ENCODE measurements at regions not wholly inside any gene's neighbourhood (a gene's known extent, or its start where the extent isn't known, plus 50 kb on each side); places are given as distances from the start of the nearest gene placed in this dataset.

DNA sequence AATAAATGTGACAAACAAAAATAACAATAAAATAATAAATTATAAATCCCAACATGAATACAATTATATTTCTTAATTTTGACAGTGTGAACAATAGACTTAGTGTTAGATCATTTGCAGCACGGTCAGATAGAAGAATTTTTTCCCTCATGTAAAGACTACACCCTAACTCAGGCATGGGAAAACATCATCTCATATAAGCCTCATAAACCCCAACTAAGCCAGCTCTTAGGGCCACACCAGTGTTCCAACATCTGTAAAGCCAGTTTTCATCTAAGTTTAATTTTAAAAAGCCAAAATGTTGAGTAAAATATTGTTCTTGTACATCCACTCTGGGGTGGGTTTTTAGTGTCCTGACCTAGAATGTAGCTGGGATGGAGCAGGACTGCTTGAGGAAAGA is 167.4 kb downstream of the QRSL1 start:
- H3K14ac ChIP-seq (ENCODE audit: low read length) = no peak overlapping the region
- no peak overlapping the region for H2BK5ac ChIP-seq (ENCODE audit: low read length)
- no peak overlapping the region for H4K8ac ChIP-seq (ENCODE audit: low read depth, low read length)
- no peak overlapping the region for H4K91ac ChIP-seq (ENCODE audit: low read depth, low read length, poor library complexity)
- no peaks in the 10 kb centered on the region for H3K36me3 ChIP-seq (replicated peaks in 1 of 2; ENCODE audit: control insufficient read depth in 2 of 2, insufficient read depth in 2 of 2, low read length in 2 of 2)
- no peak overlapping the region for H3K23ac ChIP-seq (ENCODE audit: low read depth, low read length, poor library complexity)
- WGBS, 2 donors (ENCODE audit: extremely low coverage in 2 of 2, insufficient read length in 2 of 2, insufficient replicate concordance in 1 of 2) = no CpG with 5 or more reads among the region's 1 CpG
- H3K9ac ChIP-seq (ENCODE audit: low read depth, low read length, poor library complexity) = no peak overlapping the region
- H2BK120ac ChIP-seq (ENCODE audit: low read depth, low read length) = no peak overlapping the region
- H3K4me2 ChIP-seq (ENCODE audit: insufficient read depth, low read length, poor library complexity, severe bottlenecking) = no peak overlapping the region
- H2BK12ac ChIP-seq (ENCODE audit: low read length) = no peak overlapping the region
- no peak overlapping the region for H3K4ac ChIP-seq (ENCODE audit: low read length)
- H3K4me1 ChIP-seq (ENCODE audit: control insufficient read depth in 2 of 2, insufficient read depth in 1 of 2, low read depth in 1 of 2, low read length in 2 of 2) = peaks cover 5 to 8% of the 10 kb centered on the region in 2 donors
- H3K18ac ChIP-seq (ENCODE audit: low read length) = no peak overlapping the region
- H3K4me3 ChIP-seq (ENCODE audit: low read length in 2 of 2) = no peak overlapping the region
- no peak overlapping the region for H2BK15ac ChIP-seq (ENCODE audit: low read length)
- no peak for DNase-seq (ENCODE audit: low spot score)
- no peak overlapping the region for H2AFZ ChIP-seq (ENCODE audit: low read length)
- no peaks in the 10 kb centered on the region for H3K79me1 ChIP-seq (ENCODE audit: low read depth, low read length)
- H3K9me3 ChIP-seq (replicated peaks in 1 of 2; ENCODE audit: control insufficient read depth in 2 of 2, insufficient read depth in 1 of 2, low read depth in 1 of 2, low read length in 2 of 2) = no peaks in the 10 kb centered on the region
- no peak overlapping the region for H3K27ac ChIP-seq (replicated peaks; ENCODE audit: low read length)
- H2AK5ac ChIP-seq (ENCODE audit: low read depth, low read length) = no peak overlapping the region
- H3K27me3 ChIP-seq (ENCODE audit: control insufficient read depth in 3 of 3, insufficient read depth in 3 of 3, low read depth in 1 of 3, low read length in 3 of 3) = peaks cover 0 to 2% (median 0%) of the 10 kb centered on the region in 3 experiments

DNA sequence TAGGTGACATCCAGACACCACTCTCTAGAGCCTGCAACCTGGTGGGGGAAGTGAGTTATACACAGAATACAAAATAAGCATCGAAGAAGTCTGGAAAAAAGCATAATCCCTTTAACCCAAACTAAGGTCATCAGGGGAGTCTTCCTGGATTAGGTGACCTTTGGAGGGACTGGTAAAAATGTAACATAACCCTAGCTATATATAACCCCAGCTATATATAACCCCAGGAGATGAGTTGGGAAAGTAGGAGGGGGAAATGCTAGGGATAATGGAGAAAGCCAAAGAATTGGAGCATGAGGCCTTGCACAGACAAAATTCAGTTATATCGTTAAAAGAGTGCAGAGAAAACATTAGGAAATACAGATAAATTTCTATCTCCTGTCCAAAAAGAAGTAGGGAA is 164.8 kb downstream of the QRSL1 start:
- no peak overlapping the region for H2BK15ac ChIP-seq (ENCODE audit: low read length)
- no peaks in the 10 kb centered on the region for H3K36me3 ChIP-seq (replicated peaks in 1 of 2; ENCODE audit: control insufficient read depth in 2 of 2, insufficient read depth in 2 of 2, low read length in 2 of 2)
- no peak overlapping the region for H2BK12ac ChIP-seq (ENCODE audit: low read length)
- H3K18ac ChIP-seq (ENCODE audit: low read length) = no peak overlapping the region
- H3K9ac ChIP-seq (ENCODE audit: low read depth, low read length, poor library complexity) = no peak overlapping the region
- H3K79me1 ChIP-seq (ENCODE audit: low read depth, low read length) = no peaks in the 10 kb centered on the region
- no peak overlapping the region for H3K23ac ChIP-seq (ENCODE audit: low read depth, low read length, poor library complexity)
- no peak overlapping the region for H2AK5ac ChIP-seq (ENCODE audit: low read depth, low read length)
- H4K8ac ChIP-seq (ENCODE audit: low read depth, low read length) = no peak overlapping the region
- H3K14ac ChIP-seq (ENCODE audit: low read length) = no peak overlapping the region
- no peak overlapping the region for H3K4ac ChIP-seq (ENCODE audit: low read length)
- H2AFZ ChIP-seq (ENCODE audit: low read length) = no peak overlapping the region
- H2BK120ac ChIP-seq (ENCODE audit: low read depth, low read length) = no peak overlapping the region
- no peak overlapping the region for H3K27ac ChIP-seq (replicated peaks; ENCODE audit: low read length)
- no CpG with 5 or more reads among the region's 2 CpGs for WGBS, 2 donors (ENCODE audit: extremely low coverage in 2 of 2, insufficient read length in 2 of 2, insufficient replicate concordance in 1 of 2)
- no peak for DNase-seq (ENCODE audit: low spot score)
- H2BK5ac ChIP-seq (ENCODE audit: low read length) = no peak overlapping the region
- no peak overlapping the region for H3K4me2 ChIP-seq (ENCODE audit: insufficient read depth, low read length, poor library complexity, severe bottlenecking)
- H3K4me3 ChIP-seq (ENCODE audit: low read length in 2 of 2) = no peak overlapping the region
- no peak overlapping the region for H4K91ac ChIP-seq (ENCODE audit: low read depth, low read length, poor library complexity)
- H3K27me3 ChIP-seq (ENCODE audit: control insufficient read depth in 3 of 3, insufficient read depth in 3 of 3, low read depth in 1 of 3, low read length in 3 of 3) = peaks cover 0 to 2% (median 0%) of the 10 kb centered on the region in 3 experiments
- H3K4me1 ChIP-seq (ENCODE audit: control insufficient read depth in 2 of 2, insufficient read depth in 1 of 2, low read depth in 1 of 2, low read length in 2 of 2) = peaks cover 0 to 2% of the 10 kb centered on the region in 2 donors
- H3K9me3 ChIP-seq (replicated peaks in 1 of 2; ENCODE audit: control insufficient read depth in 2 of 2, insufficient read depth in 1 of 2, low read depth in 1 of 2, low read length in 2 of 2) = no peaks in the 10 kb centered on the region

DNA sequence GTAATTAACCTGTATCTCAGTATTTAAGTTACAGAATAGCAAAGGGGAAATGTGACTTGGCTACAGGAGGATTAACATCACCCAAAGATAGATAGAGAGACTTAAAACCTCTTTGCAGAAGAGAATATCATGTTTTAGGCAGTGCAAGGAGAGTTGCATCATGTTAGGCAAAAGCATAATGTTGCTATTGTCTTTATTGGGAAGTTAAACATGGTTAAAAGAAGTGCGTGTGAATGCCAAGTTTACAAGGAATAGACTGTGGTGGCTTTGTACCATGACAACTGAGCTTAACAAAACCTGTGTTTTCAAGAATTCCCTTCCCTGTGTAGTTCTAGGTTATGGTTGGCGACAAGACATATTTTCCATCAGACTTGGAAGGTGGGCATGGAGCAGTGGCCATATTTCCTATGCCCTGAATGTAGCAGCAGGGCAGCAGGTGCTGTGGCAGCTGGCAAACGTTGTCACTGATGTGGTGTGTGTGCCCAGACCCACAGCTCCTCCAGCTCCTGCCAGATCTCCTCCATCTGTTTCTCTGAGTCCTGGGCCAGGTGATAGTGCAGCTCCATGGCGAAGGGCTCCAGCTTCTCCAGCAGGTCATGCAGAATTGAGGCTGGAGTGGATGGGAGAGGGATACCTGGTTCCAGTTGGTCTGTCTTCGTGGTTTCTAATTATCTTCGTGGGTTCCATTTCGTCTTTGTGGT is 163.3 kb downstream of the QRSL1 start:
- Histone ChIP-seq H3K14ac (ENCODE audit: low read length) (no peak overlapping the region), H3K27me3 (ENCODE audit: control insufficient read depth in 3 of 3, insufficient read depth in 3 of 3, low read depth in 1 of 3, low read length in 3 of 3) (peaks cover 0 to 2% (median 0%) of the 10 kb centered on the region in 3 experiments), H4K91ac (ENCODE audit: low read depth, low read length, poor library complexity) (no peak overlapping the region), H3K27ac (replicated peaks; ENCODE audit: low read length) (no peak overlapping the region), H2AK5ac (ENCODE audit: low read depth, low read length) (no peak overlapping the region), H3K4ac (ENCODE audit: low read length) (no peak overlapping the region), H4K8ac (ENCODE audit: low read depth, low read length) (no peak overlapping the region), H3K9ac (ENCODE audit: low read depth, low read length, poor library complexity) (no peak overlapping the region), H3K4me1 (ENCODE audit: control insufficient read depth in 2 of 2, insufficient read depth in 1 of 2, low read depth in 1 of 2, low read length in 2 of 2) (peaks cover 3% of the 10 kb centered on the region in 2 donors), H3K36me3 (replicated peaks in 1 of 2; ENCODE audit: control insufficient read depth in 2 of 2, insufficient read depth in 2 of 2, low read length in 2 of 2) (no peaks in the 10 kb centered on the region), H3K4me3 (ENCODE audit: low read length in 2 of 2) (no peak overlapping the region), H2BK12ac (ENCODE audit: low read length) (no peak overlapping the region), H3K79me1 (ENCODE audit: low read depth, low read length) (no peaks in the 10 kb centered on the region), H2AFZ (ENCODE audit: low read length) (no peak overlapping the region), H2BK120ac (ENCODE audit: low read depth, low read length) (no peak overlapping the region), H2BK5ac (ENCODE audit: low read length) (no peak overlapping the region), H2BK15ac (ENCODE audit: low read length) (no peak overlapping the region), H3K23ac (ENCODE audit: low read depth, low read length, poor library complexity) (no peak overlapping the region), H3K4me2 (ENCODE audit: insufficient read depth, low read length, poor library complexity, severe bottlenecking) (no peak overlapping the region), H3K18ac (ENCODE audit: low read length) (no peak overlapping the region), H3K9me3 (replicated peaks in 1 of 2; ENCODE audit: control insufficient read depth in 2 of 2, insufficient read depth in 1 of 2, low read depth in 1 of 2, low read length in 2 of 2) (no peaks in the 10 kb centered on the region)
- DNase-seq (ENCODE audit: low spot score) = no peak
- no CpG with 5 or more reads among the region's 7 CpGs for WGBS, 2 donors (ENCODE audit: extremely low coverage in 2 of 2, insufficient read length in 2 of 2, insufficient replicate concordance in 1 of 2)

DNA sequence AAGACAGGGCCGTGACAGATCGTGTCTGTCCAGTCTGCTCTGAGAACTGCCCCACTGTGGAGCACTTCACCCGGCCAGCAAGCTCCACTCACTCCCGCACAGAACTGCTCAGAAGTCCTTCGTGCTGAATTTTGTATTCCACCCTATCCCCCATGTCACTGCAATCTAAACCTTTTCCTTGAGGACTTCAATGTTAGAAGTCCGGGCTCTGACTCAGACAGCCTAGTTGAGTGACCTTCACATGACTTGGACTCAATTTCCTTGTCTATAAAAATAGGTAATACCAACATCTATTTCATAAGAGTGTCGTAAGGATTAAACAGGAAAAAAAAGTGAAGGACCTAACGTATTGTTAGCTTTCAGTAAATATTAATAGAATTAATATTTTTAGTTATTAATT is 161.6 kb downstream of the QRSL1 start:
- Histone ChIP-seq H3K4ac (ENCODE audit: low read length) (no peak overlapping the region), H2AFZ (ENCODE audit: low read length) (no peak overlapping the region), H3K4me3 (ENCODE audit: low read length in 2 of 2) (no peak overlapping the region), H3K4me1 (ENCODE audit: control insufficient read depth in 2 of 2, insufficient read depth in 1 of 2, low read depth in 1 of 2, low read length in 2 of 2) (peaks cover 3% of the 10 kb centered on the region in 2 donors), H4K8ac (ENCODE audit: low read depth, low read length) (no peak overlapping the region), H3K36me3 (replicated peaks in 1 of 2; ENCODE audit: control insufficient read depth in 2 of 2, insufficient read depth in 2 of 2, low read length in 2 of 2) (no peaks in the 10 kb centered on the region), H4K91ac (ENCODE audit: low read depth, low read length, poor library complexity) (no peak overlapping the region), H2BK120ac (ENCODE audit: low read depth, low read length) (no peak overlapping the region), H3K4me2 (ENCODE audit: insufficient read depth, low read length, poor library complexity, severe bottlenecking) (no peak overlapping the region), H3K14ac (ENCODE audit: low read length) (no peak overlapping the region), H2AK5ac (ENCODE audit: low read depth, low read length) (no peak overlapping the region), H3K79me1 (ENCODE audit: low read depth, low read length) (no peaks in the 10 kb centered on the region), H3K27me3 (ENCODE audit: control insufficient read depth in 3 of 3, insufficient read depth in 3 of 3, low read depth in 1 of 3, low read length in 3 of 3) (no peaks in the 10 kb centered on the region), H2BK12ac (ENCODE audit: low read length) (no peak overlapping the region), H3K9ac (ENCODE audit: low read depth, low read length, poor library complexity) (no peak overlapping the region), H3K23ac (ENCODE audit: low read depth, low read length, poor library complexity) (no peak overlapping the region), H3K27ac (replicated peaks; ENCODE audit: low read length) (no peak overlapping the region), H3K18ac (ENCODE audit: low read length) (no peak overlapping the region), H2BK15ac (ENCODE audit: low read length) (no peak overlapping the region), H3K9me3 (replicated peaks in 1 of 2; ENCODE audit: control insufficient read depth in 2 of 2, insufficient read depth in 1 of 2, low read depth in 1 of 2, low read length in 2 of 2) (no peaks in the 10 kb centered on the region), H2BK5ac (ENCODE audit: low read length) (no peak overlapping the region)
- no peak for DNase-seq (ENCODE audit: low spot score)
- no CpG with 5 or more reads among the region's 8 CpGs for WGBS, 2 donors (ENCODE audit: extremely low coverage in 2 of 2, insufficient read length in 2 of 2, insufficient replicate concordance in 1 of 2)

Measured in neuronal stem cell (in vitro differentiated cells).